ENCODE measurements at regions not wholly inside any gene's neighbourhood (a gene's known extent, or its start where the extent isn't known, plus 50 kb on each side); places are given as distances from the start of the nearest gene placed in this dataset.
"Not testable (repeated sequence)": the region's sequence is repeated elsewhere in the genome, so short reads cannot be mapped to it uniquely, and the experiment has no call there.

DNA sequence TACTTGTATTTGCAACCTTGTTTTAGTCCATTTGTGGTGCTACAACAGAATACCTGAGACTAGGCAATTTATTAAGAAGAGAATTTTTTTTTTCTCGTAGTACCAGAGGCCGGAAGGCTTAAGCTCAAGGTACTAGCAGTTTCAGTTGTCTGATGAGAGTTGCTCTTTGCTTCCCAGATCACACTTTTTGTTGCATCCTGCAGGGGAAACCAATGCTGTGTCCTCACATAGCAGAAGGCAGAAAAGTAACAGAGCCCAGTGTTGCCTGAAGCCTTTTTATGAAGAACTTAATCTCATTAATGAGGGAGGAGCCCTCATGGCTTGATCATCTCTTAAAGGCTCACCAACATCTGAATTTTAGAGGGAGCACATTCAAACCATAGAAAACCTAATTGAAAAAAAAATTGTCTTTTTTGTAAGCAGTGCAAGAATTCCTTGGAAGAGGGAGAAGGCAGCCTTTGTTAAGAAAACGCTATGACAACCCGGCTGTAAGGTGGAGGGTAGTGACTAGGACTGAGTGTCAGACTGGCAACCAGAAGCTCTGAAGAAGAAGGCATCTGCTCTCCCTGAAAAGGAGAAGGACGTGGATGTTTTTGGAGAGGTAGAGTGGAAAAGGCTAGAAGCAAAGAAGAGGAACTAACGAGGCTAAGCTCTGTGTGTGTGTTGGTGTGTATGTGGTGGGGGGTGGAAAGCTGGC lies 1245.3 kb downstream of the ROBO2 start:
- intact Hi-C loops (cut with micrococcal nuclease) = no loop called here
- Mint-ChIP-seq H3K4me3 (ENCODE audit: low read depth) (no peak overlapping the region), H3K36me3 (ENCODE audit: low read depth) (no peaks in the 10 kb centered on the region), H3K27ac (no peak overlapping the region), H3K9me3 (peaks cover 26% of the 10 kb centered on the region), H3K4me1 (ENCODE audit: low read depth) (no peaks in the 10 kb centered on the region), H3K27me3 (ENCODE audit: low read depth) (no peaks in the 10 kb centered on the region)
- no peak for DNase-seq (ENCODE audit: low spot score)

DNA sequence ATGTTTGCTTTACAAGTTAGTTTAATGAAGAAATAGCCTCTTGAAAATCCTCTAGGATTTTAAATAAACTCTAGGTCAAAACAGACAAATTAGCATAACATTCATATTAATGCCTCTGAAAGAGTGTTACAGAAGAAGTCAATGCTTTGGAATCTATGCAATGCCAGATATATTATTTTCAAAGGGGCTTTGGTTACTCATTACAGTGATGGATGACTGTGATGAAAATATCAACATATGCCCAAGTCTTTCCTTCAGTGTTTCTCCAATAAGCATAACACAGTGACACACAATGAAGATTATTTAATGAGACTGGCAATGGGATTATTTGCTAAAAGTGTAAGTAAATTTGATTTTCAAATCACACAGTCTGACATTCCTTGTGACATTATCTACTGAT lies 1247.2 kb downstream of the ROBO2 start:
- Mint-ChIP-seq H3K4me1 (ENCODE audit: low read depth) (no peaks in the 10 kb centered on the region), H3K9me3 (peaks cover 19% of the 10 kb centered on the region), H3K4me3 (ENCODE audit: low read depth) (no peak overlapping the region), H3K27ac (no peak overlapping the region), H3K27me3 (ENCODE audit: low read depth) (no peaks in the 10 kb centered on the region), H3K36me3 (ENCODE audit: low read depth) (no peaks in the 10 kb centered on the region)
- intact Hi-C loops (cut with micrococcal nuclease) = no loop called here
- DNase-seq (ENCODE audit: low spot score) = no peak

DNA sequence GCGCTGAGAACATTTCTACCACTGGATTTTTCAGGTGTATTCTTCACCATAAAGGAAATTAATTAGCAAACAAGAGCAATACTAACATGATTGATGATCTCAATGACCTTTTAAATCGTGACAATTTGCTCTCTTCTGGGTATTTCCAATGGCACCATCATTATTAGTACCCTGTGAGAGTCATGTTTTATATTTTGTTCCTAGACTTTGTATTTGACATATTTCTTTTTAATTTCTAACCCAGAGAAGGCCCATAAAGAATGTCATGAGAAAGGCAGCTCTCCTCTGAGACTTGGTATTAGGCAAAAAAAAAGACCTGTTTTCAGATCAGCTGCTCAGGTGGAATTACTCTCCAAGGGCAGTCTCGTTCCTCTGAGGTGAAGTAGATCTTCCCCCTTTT lies 1253.4 kb downstream of the ROBO2 start:
- no peak overlapping the region for H3K27ac Mint-ChIP-seq
- H3K9me3 Mint-ChIP-seq = peaks cover 22% of the 10 kb centered on the region
- no peak for DNase-seq (ENCODE audit: low spot score)
- H3K36me3 Mint-ChIP-seq (ENCODE audit: low read depth) = no peaks in the 10 kb centered on the region
- no peak overlapping the region for H3K4me3 Mint-ChIP-seq (ENCODE audit: low read depth)
- intact Hi-C loops (cut with micrococcal nuclease) = no loop called here
- no peaks in the 10 kb centered on the region for H3K27me3 Mint-ChIP-seq (ENCODE audit: low read depth)
- no peaks in the 10 kb centered on the region for H3K4me1 Mint-ChIP-seq (ENCODE audit: low read depth)

DNA sequence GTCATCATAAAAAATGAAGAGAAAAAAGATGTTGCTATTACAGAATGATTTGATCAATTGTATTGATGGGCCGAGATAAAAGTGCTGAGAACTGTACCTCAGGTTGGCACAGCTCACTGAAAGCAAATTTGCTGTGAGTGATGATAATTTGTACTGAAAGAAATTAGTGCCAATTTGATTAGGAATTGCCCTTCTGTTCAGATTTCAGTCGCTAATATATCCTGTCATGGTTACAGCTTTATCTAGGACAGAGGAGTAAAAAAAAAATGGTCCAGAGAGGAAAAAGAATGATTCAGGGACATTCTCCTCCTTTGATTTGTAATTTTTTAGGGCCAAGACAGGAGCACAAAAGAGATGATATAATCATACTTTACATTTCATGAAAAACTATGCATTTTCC lies 1264.2 kb downstream of the ROBO2 start:
- no peak for DNase-seq (ENCODE audit: low spot score)
- no peaks in the 10 kb centered on the region for H3K27me3 Mint-ChIP-seq (ENCODE audit: low read depth)
- H3K4me3 Mint-ChIP-seq (ENCODE audit: low read depth) = no peak overlapping the region
- H3K27ac Mint-ChIP-seq = no peak overlapping the region
- peaks cover 16% of the 10 kb centered on the region for H3K9me3 Mint-ChIP-seq
- no peaks in the 10 kb centered on the region for H3K4me1 Mint-ChIP-seq (ENCODE audit: low read depth)
- H3K36me3 Mint-ChIP-seq (ENCODE audit: low read depth) = no peaks in the 10 kb centered on the region
- intact Hi-C loops (cut with micrococcal nuclease) = no loop called here

DNA sequence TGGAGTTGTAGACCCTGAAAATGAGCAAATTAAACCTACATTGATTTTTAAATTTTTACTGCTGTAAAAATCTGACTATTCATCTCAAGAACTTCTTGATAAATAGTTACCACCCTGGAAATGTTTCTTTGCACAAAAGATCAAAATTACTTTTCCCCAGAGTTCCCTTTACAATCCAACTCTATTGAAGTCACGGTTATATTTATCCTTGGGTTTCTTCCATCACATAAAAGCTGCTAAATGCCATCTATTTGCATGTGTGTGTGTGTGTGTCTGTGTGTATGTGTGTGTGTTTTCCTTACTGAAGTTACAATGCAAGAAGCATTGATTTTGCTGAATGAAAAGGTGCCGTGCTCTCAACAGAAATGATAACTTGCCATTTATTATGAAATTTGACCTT lies 1273.0 kb downstream of the ROBO2 start:
- Mint-ChIP-seq H3K4me1 (ENCODE audit: low read depth) (no peaks in the 10 kb centered on the region), H3K4me3 (ENCODE audit: low read depth) (no peak overlapping the region), H3K36me3 (ENCODE audit: low read depth) (no peaks in the 10 kb centered on the region), H3K27me3 (ENCODE audit: low read depth) (no peaks in the 10 kb centered on the region), H3K9me3 (peaks cover 15% of the 10 kb centered on the region), H3K27ac (no peak overlapping the region)
- intact Hi-C loops (cut with micrococcal nuclease) = no loop called here
- no peak for DNase-seq (ENCODE audit: low spot score)

DNA sequence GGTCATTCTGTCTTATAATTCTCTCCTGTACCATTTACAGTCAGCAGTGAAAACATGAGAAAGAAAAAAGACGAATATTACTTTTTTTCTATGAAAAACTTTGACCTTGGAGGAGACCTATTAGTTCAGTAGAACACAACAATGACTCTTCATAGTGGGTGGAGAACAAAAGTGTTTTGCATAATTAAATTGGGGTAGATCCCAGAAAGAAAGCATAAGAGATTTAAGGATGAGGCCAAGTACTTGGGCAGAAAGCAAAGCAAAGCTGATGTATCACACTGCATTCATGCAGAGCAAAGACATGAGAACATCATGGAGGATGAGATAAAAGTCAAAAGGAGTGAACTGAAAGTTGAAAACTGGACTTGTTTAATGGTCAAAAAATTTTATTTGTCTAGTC lies 1273.4 kb downstream of the ROBO2 start:
- Mint-ChIP-seq H3K9me3 (peaks cover 15% of the 10 kb centered on the region), H3K27ac (no peak overlapping the region), H3K36me3 (ENCODE audit: low read depth) (no peaks in the 10 kb centered on the region), H3K27me3 (ENCODE audit: low read depth) (no peaks in the 10 kb centered on the region), H3K4me3 (ENCODE audit: low read depth) (no peak overlapping the region), H3K4me1 (ENCODE audit: low read depth) (no peaks in the 10 kb centered on the region)
- intact Hi-C loops (cut with micrococcal nuclease) = no loop called here
- DNase-seq (ENCODE audit: low spot score) = no peak

DNA sequence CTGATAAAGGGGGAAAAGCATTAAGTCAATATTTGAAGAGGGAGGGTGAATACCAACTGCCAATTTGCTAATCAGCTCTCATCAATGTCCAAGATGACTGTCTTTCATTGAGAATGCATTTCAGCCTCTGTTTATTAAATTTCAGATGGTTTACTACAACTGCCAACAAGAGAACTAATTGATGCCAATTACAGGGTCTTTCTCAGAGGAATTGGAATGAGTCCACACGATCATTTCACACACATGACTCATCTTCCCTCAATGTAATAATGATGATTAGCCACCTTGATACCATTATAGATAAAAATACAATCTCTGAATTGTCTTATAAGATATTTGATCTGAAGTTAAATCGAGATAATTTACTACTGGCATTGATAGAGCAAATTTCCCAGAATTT lies 1274.4 kb downstream of the ROBO2 start:
- Mint-ChIP-seq H3K27me3 (ENCODE audit: low read depth) (no peaks in the 10 kb centered on the region), H3K36me3 (ENCODE audit: low read depth) (no peaks in the 10 kb centered on the region), H3K27ac (no peak overlapping the region), H3K9me3 (peaks cover 18% of the 10 kb centered on the region), H3K4me1 (ENCODE audit: low read depth) (no peaks in the 10 kb centered on the region), H3K4me3 (ENCODE audit: low read depth) (no peak overlapping the region)
- intact Hi-C loops (cut with micrococcal nuclease) = no loop called here
- DNase-seq (ENCODE audit: low spot score) = no peak

DNA sequence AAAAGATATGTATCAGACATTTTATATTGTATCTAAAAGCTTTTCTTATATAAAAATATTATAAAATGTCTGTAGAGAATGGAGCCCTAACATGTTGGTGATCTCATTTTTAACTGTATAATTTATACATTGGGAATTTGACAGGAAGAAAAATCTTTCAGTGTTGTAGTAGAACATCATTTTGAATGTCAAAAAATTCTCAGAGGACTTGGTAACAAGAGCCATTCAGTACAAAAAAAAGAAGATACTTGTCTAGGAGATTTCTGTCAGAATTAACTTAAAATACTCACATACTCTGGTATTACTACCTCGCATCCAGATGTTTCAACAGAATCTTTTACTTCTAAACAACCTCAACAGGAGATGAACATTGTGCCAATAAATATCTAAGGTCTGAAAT lies 1277.9 kb downstream of the ROBO2 start:
- DNase-seq (ENCODE audit: low spot score) = no peak
- peaks cover 17% of the 10 kb centered on the region for H3K9me3 Mint-ChIP-seq
- intact Hi-C loops (cut with micrococcal nuclease) = no loop called here
- no peaks in the 10 kb centered on the region for H3K36me3 Mint-ChIP-seq (ENCODE audit: low read depth)
- no peaks in the 10 kb centered on the region for H3K27me3 Mint-ChIP-seq (ENCODE audit: low read depth)
- no peaks in the 10 kb centered on the region for H3K4me1 Mint-ChIP-seq (ENCODE audit: low read depth)
- no peak overlapping the region for H3K27ac Mint-ChIP-seq
- no peak overlapping the region for H3K4me3 Mint-ChIP-seq (ENCODE audit: low read depth)

DNA sequence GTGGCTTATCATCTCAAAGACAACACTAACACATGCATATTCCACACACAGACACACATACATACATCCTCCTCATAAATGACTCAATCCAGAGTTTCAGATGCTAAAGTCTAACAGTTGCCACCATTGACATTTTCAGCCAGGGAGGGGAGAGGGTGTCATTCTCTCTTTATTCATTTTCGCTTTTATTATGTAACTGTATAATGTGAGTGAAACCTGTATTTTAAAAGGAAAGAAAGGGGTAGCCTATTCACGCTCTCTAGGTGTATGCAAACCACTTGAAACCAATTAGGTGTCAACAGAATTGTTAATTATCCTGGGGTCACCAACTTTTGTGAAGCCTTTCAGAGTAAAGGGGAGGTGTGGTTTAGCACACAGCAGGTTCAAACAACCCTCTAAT lies 1282.9 kb downstream of the ROBO2 start:
- no peaks in the 10 kb centered on the region for H3K4me1 Mint-ChIP-seq (ENCODE audit: low read depth)
- no peak overlapping the region for H3K27ac Mint-ChIP-seq
- no peak overlapping the region for H3K4me3 Mint-ChIP-seq (ENCODE audit: low read depth)
- intact Hi-C loops (cut with micrococcal nuclease) = no loop called here
- peaks cover 54% of the 10 kb centered on the region for H3K9me3 Mint-ChIP-seq
- no peaks in the 10 kb centered on the region for H3K36me3 Mint-ChIP-seq (ENCODE audit: low read depth)
- no peaks in the 10 kb centered on the region for H3K27me3 Mint-ChIP-seq (ENCODE audit: low read depth)
- no peak for DNase-seq (ENCODE audit: low spot score)

DNA sequence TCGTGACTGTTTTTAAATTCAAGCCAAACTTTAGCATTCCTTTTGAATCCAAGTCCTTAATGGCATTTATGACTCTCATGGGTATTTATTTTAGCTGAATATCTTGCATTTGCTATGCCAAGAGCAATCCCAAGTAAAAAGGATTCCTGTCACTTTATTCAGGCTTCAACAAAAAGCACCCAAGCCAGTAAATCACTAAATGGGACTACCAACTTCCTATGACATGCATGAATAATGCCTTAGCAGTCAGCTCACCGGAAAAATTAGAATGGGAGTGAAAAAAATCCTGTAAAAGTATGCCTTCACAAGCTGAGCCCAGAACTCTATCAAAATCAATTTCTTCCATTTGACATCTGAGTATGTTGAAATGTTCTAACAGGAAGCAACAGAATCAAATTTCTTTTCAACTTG lies 1297.9 kb downstream of the ROBO2 start:
- Mint-ChIP-seq H3K4me1 (ENCODE audit: low read depth) (no peaks in the 10 kb centered on the region), H3K27me3 (ENCODE audit: low read depth) (no peaks in the 10 kb centered on the region), H3K4me3 (ENCODE audit: low read depth) (no peak overlapping the region), H3K36me3 (ENCODE audit: low read depth) (no peaks in the 10 kb centered on the region), H3K27ac (no peak overlapping the region), H3K9me3 (peaks cover 11% of the 10 kb centered on the region)
- intact Hi-C loops (cut with micrococcal nuclease) = no loop called here
- no peak for DNase-seq (ENCODE audit: low spot score)

DNA sequence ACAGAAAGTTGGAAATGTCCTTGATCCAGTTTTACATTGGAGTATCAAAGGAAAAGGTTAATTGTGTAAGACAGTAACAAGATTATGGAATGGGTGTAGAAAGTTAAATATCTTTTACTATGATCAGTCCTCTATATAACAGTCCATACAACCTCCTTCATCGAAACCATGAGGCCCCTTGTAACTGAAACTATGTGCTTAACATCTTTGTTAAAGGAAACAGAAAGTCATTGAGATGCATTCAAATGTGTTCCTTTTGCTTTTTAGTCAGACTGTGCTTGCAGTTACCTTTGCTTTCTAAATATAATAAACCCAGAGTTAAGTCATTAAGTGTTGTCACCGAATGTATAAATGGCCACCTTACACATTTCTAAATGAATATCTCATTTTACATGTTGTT lies 1298.5 kb downstream of the ROBO2 start:
- no peak for DNase-seq (ENCODE audit: low spot score)
- no peaks in the 10 kb centered on the region for H3K27me3 Mint-ChIP-seq (ENCODE audit: low read depth)
- H3K4me1 Mint-ChIP-seq (ENCODE audit: low read depth) = no peaks in the 10 kb centered on the region
- H3K4me3 Mint-ChIP-seq (ENCODE audit: low read depth) = no peak overlapping the region
- peaks cover 12% of the 10 kb centered on the region for H3K9me3 Mint-ChIP-seq
- no peak overlapping the region for H3K27ac Mint-ChIP-seq
- intact Hi-C loops (cut with micrococcal nuclease) = no loop called here
- H3K36me3 Mint-ChIP-seq (ENCODE audit: low read depth) = no peaks in the 10 kb centered on the region

DNA sequence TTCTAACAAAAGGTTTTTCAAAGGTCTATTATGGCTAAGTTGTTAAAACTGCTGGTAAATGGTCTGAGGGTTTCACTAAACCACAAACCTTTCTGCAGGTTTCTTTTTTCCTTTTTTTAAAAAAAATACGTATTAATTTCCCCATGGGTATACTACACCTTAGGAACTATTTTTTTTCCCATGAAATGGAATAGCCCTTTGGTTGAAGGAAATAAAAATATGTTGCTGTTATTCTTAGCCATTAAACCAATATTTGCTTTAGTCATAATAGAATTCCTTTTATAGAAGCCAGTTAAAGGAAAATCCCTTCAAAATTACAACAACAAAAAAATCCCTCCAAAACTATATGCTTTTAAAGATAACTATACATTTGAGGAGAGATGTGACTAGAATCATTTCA lies 1303.3 kb downstream of the ROBO2 start:
- no peak overlapping the region for H3K4me3 Mint-ChIP-seq (ENCODE audit: low read depth)
- intact Hi-C loops (cut with micrococcal nuclease) = no loop called here
- H3K9me3 Mint-ChIP-seq = peaks cover 30% of the 10 kb centered on the region
- H3K36me3 Mint-ChIP-seq (ENCODE audit: low read depth) = no peaks in the 10 kb centered on the region
- no peaks in the 10 kb centered on the region for H3K27me3 Mint-ChIP-seq (ENCODE audit: low read depth)
- no peaks in the 10 kb centered on the region for H3K4me1 Mint-ChIP-seq (ENCODE audit: low read depth)
- H3K27ac Mint-ChIP-seq = no peak overlapping the region
- no peak for DNase-seq (ENCODE audit: low spot score)

DNA sequence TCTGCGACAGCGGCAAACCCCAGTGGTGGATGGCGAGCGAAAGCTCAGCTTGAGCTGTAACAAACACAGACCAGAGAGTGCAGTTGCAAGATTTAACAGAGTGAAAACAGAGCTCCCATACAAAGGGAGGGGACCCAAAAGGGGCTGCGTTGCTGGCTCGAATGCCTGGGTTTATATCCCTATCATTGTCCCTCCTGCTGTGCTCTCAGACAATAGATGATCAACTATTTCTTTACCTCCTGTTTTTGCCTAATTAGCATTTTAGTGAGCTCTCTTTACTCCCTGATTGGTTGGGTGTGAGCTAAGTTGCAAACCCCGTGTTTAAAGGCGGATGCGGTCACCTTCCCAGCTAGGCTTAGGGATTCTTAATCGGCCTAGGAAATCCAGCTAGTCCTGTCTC lies 1304.4 kb downstream of the ROBO2 start:
- DNase-seq (ENCODE audit: low spot score); H3K27me3 Mint-ChIP-seq (ENCODE audit: low read depth); intact Hi-C loops (cut with micrococcal nuclease); H3K4me1 Mint-ChIP-seq (ENCODE audit: low read depth); H3K4me3 Mint-ChIP-seq (ENCODE audit: low read depth); H3K36me3 Mint-ChIP-seq (ENCODE audit: low read depth); H3K27ac Mint-ChIP-seq: not testable (repeated sequence)
- peaks cover 30% of the 10 kb centered on the region for H3K9me3 Mint-ChIP-seq

DNA sequence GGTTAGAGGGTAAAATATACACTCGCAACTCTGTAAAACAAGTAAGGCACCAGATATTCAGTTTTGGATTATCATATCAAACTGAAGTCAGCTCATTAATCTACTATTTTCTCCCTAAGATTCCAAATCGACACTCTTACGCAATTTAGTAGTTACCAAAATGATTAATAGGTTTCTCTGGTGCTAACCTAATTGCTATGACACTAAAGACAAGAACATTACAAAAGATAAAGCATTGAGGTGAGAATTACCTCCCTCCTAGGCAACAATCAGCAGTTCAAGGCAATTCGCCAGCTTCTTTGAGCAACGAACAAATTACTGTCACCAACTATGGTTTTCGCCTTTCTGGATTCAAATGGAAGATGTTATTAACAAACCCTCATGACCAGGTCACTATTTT lies 1305.0 kb downstream of the ROBO2 start:
- Mint-ChIP-seq H3K4me1 (ENCODE audit: low read depth) (no peaks in the 10 kb centered on the region), H3K27me3 (ENCODE audit: low read depth) (no peaks in the 10 kb centered on the region), H3K9me3 (peaks cover 34% of the 10 kb centered on the region), H3K27ac (no peak overlapping the region), H3K36me3 (ENCODE audit: low read depth) (no peaks in the 10 kb centered on the region), H3K4me3 (ENCODE audit: low read depth) (no peak overlapping the region)
- DNase-seq (ENCODE audit: low spot score) = no peak
- intact Hi-C loops (cut with micrococcal nuclease) = no loop called here
